Psoas muscle (tissue), 7 donors: ENCODE measurements at regions not wholly inside any gene's neighbourhood (a gene's known extent, or its start where the extent isn't known, plus 50 kb on each side); places are given as distances from the start of the nearest gene placed in this dataset.
A peak's percentile ranks its signal among the peaks of the same experiment; 100 is the strongest.

Experiments
- ATAC-seq, 4 donors: fragments of 200-7000 bp; cut with Tn5 transposase; one replicate each; pipeline ENCODE4 v1.9.1; 2020; ENCODE audit warnings: moderate library complexity in 3 of 4, mild to moderate bottlenecking in 2 of 4
- DNase-seq, 2 donors: peaks; one replicate each; pipeline ENCODE4 v3.0.0-alpha.2; 2020
- H3K27ac ChIP-seq: fragments of 200-600 bp; one replicate; pipeline ENCODE4 v1.8.0; 2022
- H3K27me3 ChIP-seq, 3 donors: fragments of 200-600 bp in 1 of 3; one replicate each; pipeline versions ENCODE4 v1.6.1 to v1.8.0; 2013 to 2022; ENCODE audit warnings: low read length in 2 of 3, mild to moderate bottlenecking in 2 of 3, moderate library complexity in 1 of 3; ENCODE audit not compliant: insufficient read depth in 3 of 3
- H3K36me3 ChIP-seq, 2 donors: fragments of 200-600 bp in 1 of 2; one replicate each; pipeline versions ENCODE4 v1.6.1 to v1.8.0; 2013 to 2022; ENCODE audit warnings: low read depth in 1 of 2, mild to moderate bottlenecking in 1 of 2, moderate library complexity in 1 of 2; ENCODE audit not compliant: insufficient read depth in 1 of 2
- H3K4me1 ChIP-seq: fragments of 200-600 bp; one replicate; pipeline ENCODE4 v1.8.0; 2022
- H3K4me3 ChIP-seq: fragments of 200-600 bp; one replicate; pipeline ENCODE4 v1.8.0; 2022; ENCODE audit warnings: mild to moderate bottlenecking
- H3K9me3 ChIP-seq: fragments of 200-600 bp; one replicate; pipeline ENCODE4 v1.8.0; 2022
- CTCF ChIP-seq: fragments of 200-600 bp; IDR thresholded peaks from one replicate; pipeline ENCODE4 v1.8.0; 2022; ENCODE audit warnings: antibody characterized with exemption
- WGBS, 3 donors: extraction: QIAGEN DNeasy Blood & Tissue Kit; methylation state at CpG; one replicate each; pipeline versions ENCODE4 v1.1.6 to v1.1.7; 2013; 5-methylcytosine and 5-hydroxymethylcytosine counted together
- intact Hi-C, 2 donors: fragments of 100-400 bp; cut with DNase I; formaldehyde crosslinking; loops; one replicate each; pipeline versions ENCODE4 v1.11.0 to v1.14.2; 2022
- donor health status: healthy with polysubstance abuse.
- donor health status: DM: no; HTN: no; CAD: no; lungs with moderate emphysema.
- donor health status: Bipolar disorder and iron deficiency.
- donor health status: healthy.
- donor health status: DM: yes; HTN: yes; CAD: no.
- donor health status: DM: no; HTN: no; CAD: no.
- donor health status: DM: yes; HTN: yes; CAD: no.

DNA sequence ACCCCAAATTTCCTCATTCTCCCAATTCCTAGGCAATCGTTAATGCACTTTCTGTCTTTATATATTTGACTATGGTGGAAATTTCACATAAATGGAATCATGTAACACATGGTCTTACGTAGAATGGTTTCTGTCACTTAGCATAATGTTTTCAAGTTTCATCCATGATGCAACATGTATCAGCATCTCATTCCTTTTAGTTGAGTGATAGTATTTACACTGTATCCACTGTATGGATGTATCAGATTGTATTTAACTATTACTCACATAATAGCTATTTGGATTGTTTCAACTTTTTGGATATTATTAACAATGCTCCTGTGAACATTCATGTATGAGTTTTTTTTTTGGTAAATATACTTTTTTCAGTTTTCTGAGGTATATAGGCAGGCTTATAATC, 982.3 kb upstream of the DDX18 start:
- Histone ChIP-seq H3K27ac (no peak overlapping the region), H3K36me3 (no peaks in the 10 kb centered on the region), H3K4me1 (no peaks in the 10 kb centered on the region), H3K27me3 (no peaks in the 10 kb centered on the region), H3K9me3 (no peaks in the 10 kb centered on the region), H3K4me3 (no peak overlapping the region)
- intact Hi-C loops = no loop called here
- TF ChIP-seq CTCF = no peak
- DNase-seq (no peak), ATAC-seq (no peak)
- 68 to 89% (median 86%) methylated on average over 2 of the region's 2 CpGs for WGBS, 3 donors

- no peak for ATAC-seq
Measured at GRCh38 chr2:116833052-116833451, 981.4 kb upstream of the DDX18 start.

DNA sequence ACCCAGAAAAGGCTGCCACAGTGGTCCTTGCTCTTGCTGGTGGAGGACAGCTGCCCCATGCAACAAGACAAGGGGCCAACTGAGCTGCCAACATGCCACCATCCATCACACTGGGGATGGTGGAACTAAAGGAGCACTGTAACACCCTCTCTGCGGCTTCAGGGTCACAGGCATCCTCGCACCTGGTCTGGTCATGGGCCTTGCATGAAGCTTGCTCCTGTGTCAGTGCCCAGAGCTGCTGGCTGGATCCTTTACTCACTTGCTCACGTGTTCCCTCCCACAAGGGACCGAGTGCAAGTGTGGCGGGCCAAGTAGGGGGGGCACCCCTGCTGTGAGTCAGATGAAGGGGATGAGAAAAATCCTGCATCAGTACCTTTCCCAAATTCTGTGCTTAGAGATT, 972.3 kb upstream of the DDX18 start:
- no peaks in the 10 kb centered on the region for H3K9me3 ChIP-seq
- ATAC-seq = no peak
- H3K4me1 ChIP-seq = no peaks in the 10 kb centered on the region
- no peaks in the 10 kb centered on the region for H3K27me3 ChIP-seq
- intact Hi-C loops = no loop called here
- H3K4me3 ChIP-seq = no peak overlapping the region
- H3K36me3 ChIP-seq = no peaks in the 10 kb centered on the region
- TF ChIP-seq CTCF = no peak
- 69 to 83% (median 81%) methylated on average over 5 of the region's 5 CpGs for WGBS, 3 donors
- no peak overlapping the region for H3K27ac ChIP-seq
- DNase-seq = peak in 1 of 2 donors; percentile 34

More at GRCh38 chr2:116833052-116833451, 981.4 kb upstream of the DDX18 start:
- no peak for TF ChIP-seq CTCF
- H3K27ac ChIP-seq = no peak overlapping the region
- DNase-seq = no peak
- no peak overlapping the region for H3K4me3 ChIP-seq
- H3K4me1 ChIP-seq = no peaks in the 10 kb centered on the region
- no peaks in the 10 kb centered on the region for H3K9me3 ChIP-seq
- H3K27me3 ChIP-seq = no peaks in the 10 kb centered on the region
- WGBS, 3 donors = 87 to 89% (median 88%) methylated on average over 3 of the region's 3 CpGs
- no peaks in the 10 kb centered on the region for H3K36me3 ChIP-seq
- intact Hi-C loops = no loop called here

DNA sequence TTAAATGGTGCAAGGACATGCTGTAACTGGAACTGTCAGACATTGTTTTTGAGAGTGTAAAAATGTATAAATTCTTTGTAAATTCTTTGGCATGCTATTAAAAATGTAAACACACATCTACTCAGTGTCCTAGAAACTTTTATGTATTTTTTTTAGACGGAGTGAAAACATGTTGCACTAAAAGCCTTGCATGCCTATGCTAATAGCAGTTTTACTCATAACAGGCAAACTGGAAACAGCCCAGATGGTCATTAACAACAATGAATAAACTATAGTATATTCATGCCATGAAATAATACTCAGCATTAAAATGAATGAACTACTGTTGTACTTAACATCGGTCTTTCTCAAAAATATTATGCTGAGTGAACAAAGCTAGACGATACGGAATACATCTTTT, 954.8 kb upstream of the DDX18 start:
- no peak for DNase-seq
- intact Hi-C loops = no loop called here
- Histone ChIP-seq H3K4me1 (no peaks in the 10 kb centered on the region), H3K36me3 (no peaks in the 10 kb centered on the region), H3K4me3 (no peak overlapping the region), H3K27me3 (no peaks in the 10 kb centered on the region), H3K27ac (no peak overlapping the region), H3K9me3 (peaks cover 26% of the 10 kb centered on the region)
- TF ChIP-seq CTCF = no peak
- WGBS, 3 donors = 86 to 88% (median 87%) methylated on average over 4 of the region's 4 CpGs
- no peak for ATAC-seq

- DNase-seq (no peak), ATAC-seq (no peak)
- no peak overlapping the region for H3K27ac ChIP-seq
- H3K27me3 ChIP-seq = no peaks in the 10 kb centered on the region
- no peaks in the 10 kb centered on the region for H3K4me1 ChIP-seq
- no peak overlapping the region for H3K4me3 ChIP-seq
- no peaks in the 10 kb centered on the region for H3K36me3 ChIP-seq
- TF ChIP-seq CTCF = no peak
- intact Hi-C loops = no loop called here
- no peaks in the 10 kb centered on the region for H3K9me3 ChIP-seq
- 41 to 56% (median 46%) methylated on average over 5 of the region's 5 CpGs for WGBS, 3 donors
Measured at GRCh38 chr2:116874021-116874420, 940.5 kb upstream of the DDX18 start.
